ENCODE measurements at regions not wholly inside any gene's neighbourhood (a gene's known extent, or its start where the extent isn't known, plus 50 kb on each side); places are given as distances from the start of the nearest gene placed in this dataset.

GRCh38 chr7:121798453-121798840 lies 74.5 kb upstream of the PTPRZ1 start:
- TF ChIP-seq CTCF (IDR thresholded peaks at IDR 0.05), result no peak
- no peak for TF ChIP-seq POLR2A (IDR thresholded peaks at IDR 0.05)
